Choroid plexus epithelial cell (primary cell): ENCODE measurements at regions not wholly inside any gene's neighbourhood (a gene's known extent, or its start where the extent isn't known, plus 50 kb on each side); places are given as distances from the start of the nearest gene placed in this dataset.
A peak's percentile ranks its signal among the peaks of the same experiment; 100 is the strongest.

ENCODE experiments used
- DNase-seq: peaks from one replicate; pipeline ENCODE4 v3.0.0-alpha.2; 2010; ENCODE audit warnings: low read depth
- H3K4me3 ChIP-seq: 2 replicates; pipeline ENCODE4 v1.5.1; 2011; ENCODE audit warnings: low read depth, mild to moderate bottlenecking, control low read depth, low read length, moderate library complexity
- TF ChIP-seq, protein P1 (sequence below): conservative IDR thresholded peaks from 2 replicates; pipeline ENCODE4 v1.5.1; 2011; ENCODE audit warnings: low read depth, mild to moderate bottlenecking, control low read depth, inconsistent platforms, low read length, moderate library complexity

DNA sequence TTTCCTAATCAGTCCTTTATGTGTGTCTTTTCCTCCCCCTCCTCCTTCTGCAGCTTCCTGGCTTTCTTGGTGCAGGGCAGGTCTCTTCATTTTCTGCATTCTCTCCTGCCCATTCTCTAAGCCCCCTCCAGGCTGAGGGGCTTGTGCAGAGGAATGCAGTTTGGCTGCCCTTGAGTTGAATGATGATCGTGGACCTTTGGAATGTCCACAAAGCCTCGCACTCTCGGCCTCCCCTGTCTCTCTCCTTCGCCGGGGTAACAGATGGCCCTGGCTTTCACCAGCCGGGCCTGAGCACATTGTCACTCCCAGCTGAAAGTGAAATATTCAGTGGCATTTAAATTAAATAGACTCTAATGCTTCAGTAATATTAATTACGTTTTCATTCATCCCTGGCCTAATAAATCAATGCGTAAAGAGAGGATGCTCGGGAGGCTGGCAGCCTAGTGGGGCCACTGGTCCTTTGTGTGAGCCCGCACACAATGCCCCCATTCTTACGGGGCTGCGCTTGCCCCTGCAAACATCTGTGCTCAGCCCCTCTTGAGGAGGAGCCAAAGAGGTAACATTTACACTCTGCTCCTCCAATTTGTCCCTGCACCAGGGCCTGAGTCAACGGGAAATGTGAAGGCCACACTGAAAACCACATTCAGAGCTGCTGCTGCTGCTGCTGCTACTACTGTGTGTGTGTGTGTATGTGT lies 64.9 kb upstream of the PAX6 start:
- TF ChIP-seq, protein P1, sequence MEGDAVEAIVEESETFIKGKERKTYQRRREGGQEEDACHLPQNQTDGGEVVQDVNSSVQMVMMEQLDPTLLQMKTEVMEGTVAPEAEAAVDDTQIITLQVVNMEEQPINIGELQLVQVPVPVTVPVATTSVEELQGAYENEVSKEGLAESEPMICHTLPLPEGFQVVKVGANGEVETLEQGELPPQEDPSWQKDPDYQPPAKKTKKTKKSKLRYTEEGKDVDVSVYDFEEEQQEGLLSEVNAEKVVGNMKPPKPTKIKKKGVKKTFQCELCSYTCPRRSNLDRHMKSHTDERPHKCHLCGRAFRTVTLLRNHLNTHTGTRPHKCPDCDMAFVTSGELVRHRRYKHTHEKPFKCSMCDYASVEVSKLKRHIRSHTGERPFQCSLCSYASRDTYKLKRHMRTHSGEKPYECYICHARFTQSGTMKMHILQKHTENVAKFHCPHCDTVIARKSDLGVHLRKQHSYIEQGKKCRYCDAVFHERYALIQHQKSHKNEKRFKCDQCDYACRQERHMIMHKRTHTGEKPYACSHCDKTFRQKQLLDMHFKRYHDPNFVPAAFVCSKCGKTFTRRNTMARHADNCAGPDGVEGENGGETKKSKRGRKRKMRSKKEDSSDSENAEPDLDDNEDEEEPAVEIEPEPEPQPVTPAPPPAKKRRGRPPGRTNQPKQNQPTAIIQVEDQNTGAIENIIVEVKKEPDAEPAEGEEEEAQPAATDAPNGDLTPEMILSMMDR, result no peak
- no peak for DNase-seq
- H3K4me3 ChIP-seq, result no peak overlapping the region

DNA sequence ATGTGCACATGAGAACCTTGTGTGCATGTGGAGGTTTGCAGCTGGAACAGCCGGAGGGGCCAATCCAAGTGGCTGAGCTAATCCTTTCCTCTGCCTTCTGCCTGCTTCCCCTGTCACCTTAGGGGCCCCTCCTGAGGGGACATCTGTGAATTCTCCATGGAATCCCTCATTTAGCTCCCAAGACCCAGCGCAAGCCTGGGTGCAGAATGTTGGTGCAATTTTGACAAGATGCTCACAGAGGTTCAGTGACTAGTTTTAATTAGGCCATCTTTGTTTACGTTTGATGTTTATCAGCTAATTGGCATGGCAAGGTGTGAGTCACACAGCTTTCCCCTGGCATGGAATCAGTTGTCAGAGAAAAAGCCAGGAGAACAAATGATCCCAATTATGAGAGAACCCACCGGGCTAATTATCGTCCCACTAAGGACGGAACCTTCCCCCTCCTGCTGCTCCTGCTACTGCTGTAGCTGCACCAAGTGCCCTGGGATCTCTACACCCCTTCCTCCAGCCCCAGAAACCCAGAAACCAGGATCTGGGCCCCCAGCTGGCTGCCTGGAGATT lies 63.6 kb upstream of the PAX6 start:
- DNase-seq, result no peak
- TF ChIP-seq, protein P1, result no peak
- no peak overlapping the region for H3K4me3 ChIP-seq

DNA sequence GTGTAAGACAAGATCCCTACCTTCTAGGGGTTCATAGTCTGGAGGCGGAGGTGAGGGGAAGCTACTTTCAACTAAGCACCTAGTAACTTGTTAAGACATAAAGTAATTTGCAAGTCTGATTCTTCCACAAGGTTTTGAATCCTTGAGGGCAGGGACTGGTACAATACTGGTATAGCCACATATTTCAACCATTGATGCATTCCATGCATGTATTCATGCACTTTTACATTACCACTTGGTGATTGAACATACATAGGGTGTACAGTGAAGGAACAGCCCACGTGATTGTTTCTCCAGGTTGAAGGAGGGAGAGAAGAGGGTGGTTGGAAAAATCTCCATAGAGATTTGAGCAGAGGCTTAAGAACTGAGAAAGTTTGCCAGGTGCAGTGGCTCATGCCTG lies 62.0 kb upstream of the PAX6 start:
- no peak overlapping the region for H3K4me3 ChIP-seq
- no peak for DNase-seq
- TF ChIP-seq, protein P1, result no peak

DNA sequence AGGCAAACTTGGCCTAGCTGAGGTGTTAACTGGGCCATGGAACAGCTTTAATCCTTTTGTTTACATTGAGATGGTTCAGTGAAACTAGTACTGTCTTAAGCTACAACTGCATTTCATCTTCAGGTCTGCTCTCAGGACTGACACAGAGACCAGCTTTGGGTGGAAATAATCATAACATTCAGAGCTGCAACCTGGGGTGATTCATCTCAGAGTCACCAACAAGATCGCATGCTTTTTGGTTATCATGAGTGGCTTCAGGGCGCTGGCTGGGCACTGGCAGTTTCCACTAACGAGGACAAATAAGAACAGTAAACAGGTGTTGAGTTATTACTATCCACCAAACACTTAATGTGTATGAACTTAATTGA lies 60.9 kb upstream of the PAX6 start:
- DNase-seq, result no peak
- no peak overlapping the region for H3K4me3 ChIP-seq
- TF ChIP-seq, protein P1, result no peak

DNA sequence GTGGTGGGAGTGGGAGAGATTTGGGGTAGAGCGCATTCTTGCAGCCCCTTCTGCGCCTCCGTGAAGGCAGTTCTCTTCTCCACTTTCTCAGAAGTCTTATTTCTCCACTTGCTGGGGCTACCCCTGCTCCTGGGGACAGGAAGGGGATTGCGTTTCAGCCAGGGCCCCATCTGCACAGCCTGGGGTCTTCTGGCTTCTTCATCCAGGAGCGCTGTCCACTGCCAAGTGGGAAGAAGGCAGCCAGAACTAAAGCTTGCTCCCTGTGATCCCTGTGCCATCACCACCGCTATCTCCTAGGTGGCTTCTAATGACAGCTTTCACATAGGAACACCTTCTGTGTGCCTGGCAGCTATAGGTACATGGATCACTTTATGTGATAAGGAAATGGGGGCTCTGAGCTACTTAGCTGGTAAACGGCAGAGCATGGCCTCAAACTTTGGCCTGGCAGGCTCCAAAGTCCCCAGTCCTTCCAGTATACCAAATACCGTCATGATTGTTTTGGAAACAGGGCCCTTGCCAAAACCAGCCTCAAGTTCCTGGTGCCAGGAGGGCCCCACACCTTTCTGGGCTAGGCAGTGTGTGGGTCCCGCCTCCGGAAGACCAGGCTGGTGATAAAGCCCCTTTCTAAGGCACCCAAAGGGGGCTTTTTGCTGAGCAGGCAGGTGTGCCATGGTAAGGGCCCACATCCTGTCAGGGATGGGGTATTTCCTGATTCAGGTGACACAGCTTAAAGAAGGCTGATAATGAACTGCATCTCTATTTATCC lies 60.4 kb upstream of the PAX6 start:
- TF ChIP-seq, protein P1, result no peak
- H3K4me3 ChIP-seq, result no peak overlapping the region
- no peak for DNase-seq

DNA sequence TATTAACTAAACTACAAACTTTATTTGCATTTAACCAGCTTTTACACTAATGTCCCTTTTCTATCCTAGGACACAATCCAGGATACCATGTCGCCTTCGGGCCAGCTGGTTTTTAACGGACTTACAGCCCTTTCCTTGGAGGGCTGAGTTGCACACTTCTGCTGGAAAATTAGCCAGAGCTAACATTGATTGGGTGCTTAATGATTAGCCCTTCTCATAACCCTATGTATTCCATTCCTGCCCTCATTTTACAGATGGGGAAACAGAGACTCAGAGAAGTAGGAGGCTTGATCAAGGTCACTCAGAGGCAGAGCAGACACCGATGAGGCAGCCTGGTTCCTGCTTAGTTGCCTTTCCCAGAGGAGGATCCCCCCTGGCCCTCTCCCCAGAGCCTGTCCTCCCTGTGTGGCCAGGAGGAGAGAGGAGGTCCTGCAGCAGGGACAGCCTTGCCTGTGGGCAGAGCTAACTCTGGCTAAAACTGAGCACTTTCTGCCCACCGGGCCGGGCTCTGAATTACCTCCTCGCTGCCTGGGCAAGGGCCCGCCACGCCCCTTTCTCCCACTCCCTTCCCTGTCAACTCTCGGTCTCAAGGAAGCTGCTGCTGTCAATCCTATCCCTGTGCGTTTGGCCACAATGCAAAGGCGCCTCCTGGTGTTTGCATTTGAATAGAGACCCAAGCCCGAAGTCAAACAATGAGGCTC lies 59.6 kb upstream of the PAX6 start:
- peak; percentile 61 for DNase-seq
- H3K4me3 ChIP-seq, result no peak overlapping the region
- TF ChIP-seq, protein P1, result peak; percentile 91
